Upper lobe of left lung (tissue), 4 donors: ENCODE measurements at regions not wholly inside any gene's neighbourhood (a gene's known extent, or its start where the extent isn't known, plus 50 kb on each side); places are given as distances from the start of the nearest gene placed in this dataset.

ENCODE experiments used
- EP300 ChIP-seq, 4 donors: sonication (generic); formaldehyde crosslinking; IDR thresholded peaks; one replicate each; pipeline ENCODE4 v1.5.1; 2017; ENCODE audit warnings: antibody characterized with exemption in 4 of 4, control low read depth in 2 of 4
- POLR2A ChIP-seq, 4 donors: fragments of 450-650 bp; IDR thresholded peaks; one replicate each; pipeline ENCODE4 v1.5.1; 2016 to 2017; ENCODE audit warnings: antibody characterized with exemption in 4 of 4, mild to moderate bottlenecking in 2 of 4

GRCh38 chr21:16634515-16634914 is 878.3 kb upstream of the CXADR start:
- TF ChIP-seq POLR2A (IDR thresholded peaks at IDR 0.05) (no peak), EP300 (IDR thresholded peaks at IDR 0.05) (no peak)
